ENCODE measurements at regions not wholly inside any gene's neighbourhood (a gene's known extent, or its start where the extent isn't known, plus 50 kb on each side); places are given as distances from the start of the nearest gene placed in this dataset.
"Not testable (repeated sequence)": the region's sequence is repeated elsewhere in the genome, so short reads cannot be mapped to it uniquely, and the experiment has no call there.

- Histone ChIP-seq H3K27ac (no peak overlapping the region), H3K9me3 (no peaks in the 10 kb centered on the region), H3K4me1 (no peaks in the 10 kb centered on the region), H3K4me3 (no peak overlapping the region), H3K36me3 (no peaks in the 10 kb centered on the region), H3K27me3 (no peaks in the 10 kb centered on the region)
- DNase-seq: no peak
- no peak for TF ChIP-seq POLR2A (IDR thresholded peaks at IDR 0.05)
- TF ChIP-seq, protein P1, sequence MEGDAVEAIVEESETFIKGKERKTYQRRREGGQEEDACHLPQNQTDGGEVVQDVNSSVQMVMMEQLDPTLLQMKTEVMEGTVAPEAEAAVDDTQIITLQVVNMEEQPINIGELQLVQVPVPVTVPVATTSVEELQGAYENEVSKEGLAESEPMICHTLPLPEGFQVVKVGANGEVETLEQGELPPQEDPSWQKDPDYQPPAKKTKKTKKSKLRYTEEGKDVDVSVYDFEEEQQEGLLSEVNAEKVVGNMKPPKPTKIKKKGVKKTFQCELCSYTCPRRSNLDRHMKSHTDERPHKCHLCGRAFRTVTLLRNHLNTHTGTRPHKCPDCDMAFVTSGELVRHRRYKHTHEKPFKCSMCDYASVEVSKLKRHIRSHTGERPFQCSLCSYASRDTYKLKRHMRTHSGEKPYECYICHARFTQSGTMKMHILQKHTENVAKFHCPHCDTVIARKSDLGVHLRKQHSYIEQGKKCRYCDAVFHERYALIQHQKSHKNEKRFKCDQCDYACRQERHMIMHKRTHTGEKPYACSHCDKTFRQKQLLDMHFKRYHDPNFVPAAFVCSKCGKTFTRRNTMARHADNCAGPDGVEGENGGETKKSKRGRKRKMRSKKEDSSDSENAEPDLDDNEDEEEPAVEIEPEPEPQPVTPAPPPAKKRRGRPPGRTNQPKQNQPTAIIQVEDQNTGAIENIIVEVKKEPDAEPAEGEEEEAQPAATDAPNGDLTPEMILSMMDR (IDR thresholded peaks at IDR 0.05): no peak
Observed at GRCh38 chr3:40754994-40755393, 230.2 kb downstream of the ZNF621 start.

DNA sequence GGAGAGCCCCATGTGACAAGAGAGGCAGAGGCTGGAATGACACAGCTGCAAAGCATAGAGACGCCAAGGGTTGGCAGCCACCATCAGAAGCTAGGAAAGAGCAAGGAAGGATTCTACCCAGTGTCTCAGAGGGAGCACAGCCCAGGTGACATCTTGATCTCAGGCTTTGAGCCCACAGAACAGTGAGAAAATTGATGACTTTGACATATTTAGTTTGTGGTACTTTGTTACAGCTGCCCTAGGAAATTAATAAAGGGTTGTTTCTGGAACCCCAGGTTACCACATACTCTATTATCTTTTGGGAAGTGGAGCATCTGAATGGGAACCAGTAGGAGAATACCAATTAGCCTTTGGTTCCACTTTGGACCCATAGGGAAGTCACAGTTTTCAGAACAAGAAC, 231.7 kb downstream of the ZNF621 start:
- no peaks in the 10 kb centered on the region for H3K27me3 ChIP-seq
- H3K4me1 ChIP-seq: no peaks in the 10 kb centered on the region
- no peak overlapping the region for H3K4me3 ChIP-seq
- no peaks in the 10 kb centered on the region for H3K9me3 ChIP-seq
- H3K27ac ChIP-seq: no peak overlapping the region
- H3K36me3 ChIP-seq: no peaks in the 10 kb centered on the region
- TF ChIP-seq, protein P1 (IDR thresholded peaks at IDR 0.05): no peak
- TF ChIP-seq POLR2A (IDR thresholded peaks at IDR 0.05): no peak
- DNase-seq: no peak

- not testable (repeated sequence) for H3K36me3 ChIP-seq, H3K4me1 ChIP-seq, H3K9me3 ChIP-seq, H3K27me3 ChIP-seq, H3K27ac ChIP-seq, H3K4me3 ChIP-seq, DNase-seq
Observed at GRCh38 chr3:40762771-40763170, 238.0 kb downstream of the ZNF621 start.

- Histone ChIP-seq H3K36me3 (no peaks in the 10 kb centered on the region), H3K4me1 (no peaks in the 10 kb centered on the region), H3K27ac (no peak overlapping the region), H3K4me3 (no peak overlapping the region), H3K9me3 (no peaks in the 10 kb centered on the region), H3K27me3 (no peaks in the 10 kb centered on the region)
- DNase-seq: no peak
- TF ChIP-seq, protein P1 (IDR thresholded peaks at IDR 0.05): no peak
- no peak for TF ChIP-seq POLR2A (IDR thresholded peaks at IDR 0.05)
Observed at GRCh38 chr3:40763807-40764206, 239.0 kb downstream of the ZNF621 start.

- no peaks in the 10 kb centered on the region for H3K4me1 ChIP-seq
- TF ChIP-seq, protein P1 (IDR thresholded peaks at IDR 0.05): no peak
- no peak for TF ChIP-seq POLR2A (IDR thresholded peaks at IDR 0.05)
Observed at GRCh38 chr3:40764747-40765146, 240.0 kb downstream of the ZNF621 start.

GRCh38 chr3:40765884-40766283, 241.1 kb downstream of the ZNF621 start:
- Histone ChIP-seq H3K4me3 (no peak overlapping the region), H3K27ac (no peak overlapping the region), H3K9me3 (no peaks in the 10 kb centered on the region), H3K4me1 (no peaks in the 10 kb centered on the region), H3K36me3 (no peaks in the 10 kb centered on the region), H3K27me3 (no peaks in the 10 kb centered on the region)
- no peak for DNase-seq
- no peak for TF ChIP-seq POLR2A (IDR thresholded peaks at IDR 0.05)
- TF ChIP-seq, protein P1 (IDR thresholded peaks at IDR 0.05): no peak

More at GRCh38 chr3:40764747-40765146, 240.0 kb downstream of the ZNF621 start:
- Histone ChIP-seq H3K27me3 (no peaks in the 10 kb centered on the region), H3K27ac (no peak overlapping the region), H3K36me3 (no peaks in the 10 kb centered on the region), H3K4me3 (no peak overlapping the region), H3K9me3 (no peaks in the 10 kb centered on the region)
- DNase-seq: no peak
